ENCODE measurements at regions not wholly inside any gene's neighbourhood (a gene's known extent, or its start where the extent isn't known, plus 50 kb on each side); places are given as distances from the start of the nearest gene placed in this dataset.

DNA sequence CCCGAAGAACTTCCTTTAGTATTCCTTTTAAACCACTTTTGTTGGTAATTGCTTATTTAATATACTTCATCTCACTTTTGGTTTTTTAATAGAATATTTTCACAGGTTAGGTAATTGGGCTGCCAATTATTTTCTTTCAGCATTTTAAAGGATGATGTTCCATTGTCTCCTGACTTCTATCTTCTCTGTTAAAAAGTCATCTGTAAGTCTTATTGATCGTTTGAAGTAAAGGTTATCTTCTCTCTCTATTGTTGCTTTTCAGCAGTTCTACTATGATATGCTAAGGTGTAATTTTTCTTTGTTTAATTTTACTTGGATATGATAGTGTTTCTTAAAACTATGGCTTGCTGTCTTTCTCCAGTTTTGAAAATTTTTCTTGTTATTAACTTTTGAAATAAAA lies 307.5 kb downstream of the MAP2K4 start:
- TF ChIP-seq, protein P1, sequence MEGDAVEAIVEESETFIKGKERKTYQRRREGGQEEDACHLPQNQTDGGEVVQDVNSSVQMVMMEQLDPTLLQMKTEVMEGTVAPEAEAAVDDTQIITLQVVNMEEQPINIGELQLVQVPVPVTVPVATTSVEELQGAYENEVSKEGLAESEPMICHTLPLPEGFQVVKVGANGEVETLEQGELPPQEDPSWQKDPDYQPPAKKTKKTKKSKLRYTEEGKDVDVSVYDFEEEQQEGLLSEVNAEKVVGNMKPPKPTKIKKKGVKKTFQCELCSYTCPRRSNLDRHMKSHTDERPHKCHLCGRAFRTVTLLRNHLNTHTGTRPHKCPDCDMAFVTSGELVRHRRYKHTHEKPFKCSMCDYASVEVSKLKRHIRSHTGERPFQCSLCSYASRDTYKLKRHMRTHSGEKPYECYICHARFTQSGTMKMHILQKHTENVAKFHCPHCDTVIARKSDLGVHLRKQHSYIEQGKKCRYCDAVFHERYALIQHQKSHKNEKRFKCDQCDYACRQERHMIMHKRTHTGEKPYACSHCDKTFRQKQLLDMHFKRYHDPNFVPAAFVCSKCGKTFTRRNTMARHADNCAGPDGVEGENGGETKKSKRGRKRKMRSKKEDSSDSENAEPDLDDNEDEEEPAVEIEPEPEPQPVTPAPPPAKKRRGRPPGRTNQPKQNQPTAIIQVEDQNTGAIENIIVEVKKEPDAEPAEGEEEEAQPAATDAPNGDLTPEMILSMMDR (IDR thresholded peaks at IDR 0.05) = no peak
- no peak for TF ChIP-seq POLR2AphosphoS5 (IDR thresholded peaks at IDR 0.05)
